SK-N-MC (cell line): ENCODE measurements at regions not wholly inside any gene's neighbourhood (a gene's known extent, or its start where the extent isn't known, plus 50 kb on each side); places are given as distances from the start of the nearest gene placed in this dataset.
"Not testable (repeated sequence)": the region's sequence is repeated elsewhere in the genome, so short reads cannot be mapped to it uniquely, and the experiment has no call there.

Experiments used
- DNase-seq: peaks from one replicate; pipeline ENCODE4 v3.0.0-alpha.2; 2011; ENCODE audit warnings: low read depth, low spot score
- H3K27ac ChIP-seq: fragments of 200-600 bp; sonication (generic); 2 replicates; pipeline ENCODE4 v1.5.1; 2016; ENCODE audit warnings: mixed run types
- H3K36me3 ChIP-seq: fragments of 200-600 bp; sonication (generic); 2 replicates; pipeline ENCODE4 v1.6.1; 2017; ENCODE audit warnings: antibody characterized with exemption, low read length, mixed read lengths; ENCODE audit not compliant: insufficient read depth
- H3K4me3 ChIP-seq: fragments of 200-600 bp; sonication (generic); 2 replicates; pipeline ENCODE4 v1.5.1; 2016
- H3K9ac ChIP-seq: fragments of 200-600 bp; sonication (generic); 2 replicates; pipeline ENCODE4 v1.8.0; 2017; ENCODE audit warnings: mixed run types, mixed read lengths; ENCODE audit not compliant: insufficient read length
- H3K9me3 ChIP-seq: fragments of 200-600 bp; sonication (generic); 2 replicates; pipeline ENCODE4 v1.6.1; 2017; ENCODE audit warnings: low read depth, mild to moderate bottlenecking, antibody characterized with exemption, low read length, moderate library complexity, mixed read lengths
- EZH2 ChIP-seq: fragments of 200-600 bp; sonication (generic); IDR thresholded peaks from one replicate; pipeline ENCODE4 v1.6.1; 2017; ENCODE audit warnings: antibody characterized with exemption
- FOXP2 ChIP-seq: optimal IDR thresholded peaks from 2 replicates; pipeline ENCODE3; 2011; ENCODE audit warnings: mild to moderate bottlenecking, moderate library complexity; ENCODE audit not compliant: insufficient read depth; ENCODE audit errors: extremely low read length, control extremely low read depth
- POLR2AphosphoS5 ChIP-seq: IDR thresholded peaks from 2 replicates; pipeline ENCODE4 v1.6.1; 2012; ENCODE audit warnings: mild to moderate bottlenecking, low read depth, low read length, borderline replicate concordance

- TF ChIP-seq EZH2 (no peak), FOXP2 (no peak), POLR2AphosphoS5 (no peak)
- Histone ChIP-seq H3K27ac (no peak overlapping the region), H3K36me3 (no peaks in the 10 kb centered on the region), H3K9me3 (no peaks in the 10 kb centered on the region), H3K9ac (no peak overlapping the region), H3K4me3 (no peak overlapping the region)
- DNase-seq, result no peak
These were observed 269.4 kb upstream of the ALG10 start for GRCh38 chr12:33752854-33753253.

- Histone ChIP-seq H3K27ac (no peak overlapping the region), H3K4me3 (no peak overlapping the region), H3K9ac (no peak overlapping the region), H3K36me3 (no peaks in the 10 kb centered on the region), H3K9me3 (no peaks in the 10 kb centered on the region)
- no peak for DNase-seq
- TF ChIP-seq EZH2 (no peak), POLR2AphosphoS5 (no peak), FOXP2 (no peak)
These were observed 264.6 kb upstream of the ALG10 start for GRCh38 chr12:33757701-33758100.

DNA sequence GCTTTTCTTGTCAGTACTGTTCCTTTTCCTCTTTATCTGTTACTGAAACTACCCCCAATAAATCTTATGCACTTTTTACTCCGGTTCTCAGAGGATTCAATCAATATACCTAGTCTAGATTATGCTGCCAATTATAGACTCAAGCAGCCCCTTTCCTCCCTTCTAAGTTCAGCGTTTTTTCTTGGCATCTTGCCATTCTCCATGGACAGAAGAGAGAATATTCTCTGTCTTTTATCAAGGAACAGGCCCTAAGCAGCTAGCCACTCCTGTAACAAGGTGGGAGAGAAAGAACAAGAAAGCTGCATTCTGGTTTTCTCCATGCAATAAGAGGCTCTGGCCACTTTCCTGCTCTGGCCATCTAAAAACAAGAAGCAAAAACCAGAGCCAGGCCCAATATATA is 263.0 kb upstream of the ALG10 start:
- H3K4me3 ChIP-seq, result no peak overlapping the region
- H3K27ac ChIP-seq, result no peak overlapping the region
- TF ChIP-seq POLR2AphosphoS5 (no peak), FOXP2 (no peak), EZH2 (no peak)
- H3K9me3 ChIP-seq, result no peaks in the 10 kb centered on the region
- no peaks in the 10 kb centered on the region for H3K36me3 ChIP-seq
- H3K9ac ChIP-seq, result no peak overlapping the region
- no peak for DNase-seq

DNA sequence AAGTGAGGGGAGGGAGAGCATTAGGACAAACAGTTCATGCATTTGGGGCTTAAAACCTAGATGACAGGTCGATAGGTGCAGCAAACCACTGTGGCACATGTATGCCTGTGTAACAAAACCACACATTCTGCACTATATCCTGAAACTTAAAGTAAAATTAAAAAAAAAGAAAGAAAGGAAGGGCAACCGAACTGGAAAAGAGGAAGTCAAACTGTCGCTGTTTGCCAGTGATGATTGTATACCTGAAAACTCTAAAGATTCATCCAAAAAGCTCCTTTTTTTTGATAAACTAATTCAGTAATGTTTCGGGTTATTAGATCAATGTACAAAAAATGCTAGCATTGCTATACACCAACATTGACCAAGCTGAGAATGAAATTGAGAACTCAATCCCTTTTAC is 259.0 kb upstream of the ALG10 start:
- TF ChIP-seq FOXP2 (no peak), POLR2AphosphoS5 (no peak), EZH2 (no peak)
- no peak overlapping the region for H3K27ac ChIP-seq
- H3K9me3 ChIP-seq, result no peaks in the 10 kb centered on the region
- H3K36me3 ChIP-seq, result no peaks in the 10 kb centered on the region
- no peak overlapping the region for H3K9ac ChIP-seq
- DNase-seq, result no peak
- no peak overlapping the region for H3K4me3 ChIP-seq

GRCh38 chr12:33770652-33771051 is 251.6 kb upstream of the ALG10 start:
- Histone ChIP-seq H3K36me3 (no peaks in the 10 kb centered on the region), H3K4me3 (no peak overlapping the region), H3K27ac (no peak overlapping the region), H3K9ac (no peak overlapping the region), H3K9me3 (no peaks in the 10 kb centered on the region)
- no peak for TF ChIP-seq POLR2AphosphoS5
- TF ChIP-seq FOXP2, result no peak
- TF ChIP-seq EZH2, result no peak
- no peak for DNase-seq

GRCh38 chr12:33771889-33772288 is 250.4 kb upstream of the ALG10 start:
- Histone ChIP-seq H3K4me3 (no peak overlapping the region), H3K36me3 (no peaks in the 10 kb centered on the region), H3K27ac (no peak overlapping the region), H3K9ac (no peak overlapping the region), H3K9me3 (no peaks in the 10 kb centered on the region)
- no peak for TF ChIP-seq FOXP2
- no peak for TF ChIP-seq POLR2AphosphoS5
- TF ChIP-seq EZH2, result no peak
- DNase-seq, result no peak

DNA sequence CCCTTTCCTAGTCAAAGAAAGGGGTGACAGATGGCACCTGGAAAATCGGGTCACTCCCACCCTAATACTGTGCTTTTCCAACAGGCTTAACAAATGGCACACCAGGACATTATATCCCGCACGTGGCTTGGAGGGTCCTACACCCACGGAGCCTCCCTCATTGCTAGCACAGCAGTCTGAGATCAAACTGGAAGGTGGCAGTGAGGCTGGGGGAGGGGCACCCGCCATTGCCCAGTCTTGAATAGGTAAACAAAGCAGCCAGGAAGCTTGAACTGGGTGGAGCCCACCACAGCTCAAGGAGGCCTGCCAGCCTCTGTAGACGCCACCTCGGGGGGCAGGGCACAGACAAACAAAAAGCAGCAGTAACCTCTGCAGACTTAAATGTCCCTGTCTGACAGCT is 249.2 kb upstream of the ALG10 start:
- DNase-seq, H3K4me3 ChIP-seq, H3K36me3 ChIP-seq, H3K27ac ChIP-seq, H3K9me3 ChIP-seq, H3K9ac ChIP-seq: not testable (repeated sequence)

- Histone ChIP-seq H3K9me3 (no peaks in the 10 kb centered on the region), H3K4me3 (no peak overlapping the region), H3K27ac (no peak overlapping the region), H3K9ac (no peak overlapping the region), H3K36me3 (no peaks in the 10 kb centered on the region)
- no peak for DNase-seq
- TF ChIP-seq POLR2AphosphoS5 (no peak), EZH2 (no peak), FOXP2 (no peak)
These were observed 235.8 kb upstream of the ALG10 start for GRCh38 chr12:33786532-33786931.

DNA sequence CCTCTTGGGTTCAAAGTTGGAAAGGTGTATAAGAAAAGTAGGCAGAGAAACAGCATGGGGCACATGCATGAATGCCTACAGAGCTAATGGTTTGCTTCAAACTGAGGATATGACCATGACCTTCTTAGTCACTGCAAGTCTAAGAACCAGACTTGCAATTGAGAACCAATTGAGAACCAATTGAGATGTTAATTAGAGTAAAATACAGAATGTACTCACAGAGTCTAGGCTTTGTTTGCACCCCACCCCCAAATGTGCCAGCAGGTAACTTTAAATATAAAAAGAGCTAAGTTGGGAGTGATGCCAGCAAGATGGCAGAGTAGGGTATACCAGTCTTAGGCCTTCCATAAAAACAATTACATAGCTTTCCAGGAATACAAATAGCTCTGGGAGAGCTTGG is 227.3 kb upstream of the ALG10 start:
- no peaks in the 10 kb centered on the region for H3K36me3 ChIP-seq
- DNase-seq, result no peak
- no peaks in the 10 kb centered on the region for H3K9me3 ChIP-seq
- no peak overlapping the region for H3K4me3 ChIP-seq
- H3K9ac ChIP-seq, result no peak overlapping the region
- H3K27ac ChIP-seq, result no peak overlapping the region
- TF ChIP-seq POLR2AphosphoS5 (no peak), FOXP2 (no peak), EZH2 (no peak)

GRCh38 chr12:33795536-33795935 is 226.8 kb upstream of the ALG10 start:
- Histone ChIP-seq H3K9ac (no peak overlapping the region), H3K4me3 (no peak overlapping the region), H3K36me3 (no peaks in the 10 kb centered on the region), H3K9me3 (no peaks in the 10 kb centered on the region), H3K27ac (no peak overlapping the region)
- TF ChIP-seq FOXP2, result no peak
- TF ChIP-seq EZH2, result no peak
- no peak for TF ChIP-seq POLR2AphosphoS5
- no peak for DNase-seq
